ENCODE measurements at regions not wholly inside any gene's neighbourhood (a gene's known extent, or its start where the extent isn't known, plus 50 kb on each side); places are given as distances from the start of the nearest gene placed in this dataset.

DNA sequence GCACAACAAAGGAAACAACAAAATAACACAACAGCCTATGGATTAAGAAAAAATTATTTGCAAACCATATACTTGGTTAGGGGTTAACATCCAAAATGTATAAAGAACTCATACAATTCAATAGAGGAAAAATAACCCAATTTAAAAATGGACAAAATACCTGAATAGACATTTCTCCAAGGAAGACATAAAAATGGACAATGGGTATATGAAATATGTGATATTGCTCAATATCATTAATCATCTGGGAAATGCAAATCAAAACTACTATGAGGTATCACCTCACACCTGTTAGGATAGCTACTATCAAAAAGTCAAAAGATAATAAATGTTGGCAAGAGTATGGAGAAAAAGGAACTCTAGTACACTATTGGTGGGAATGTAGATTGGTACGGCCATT lies 71.0 kb upstream of the THRB start:
- TF ChIP-seq, protein P1, sequence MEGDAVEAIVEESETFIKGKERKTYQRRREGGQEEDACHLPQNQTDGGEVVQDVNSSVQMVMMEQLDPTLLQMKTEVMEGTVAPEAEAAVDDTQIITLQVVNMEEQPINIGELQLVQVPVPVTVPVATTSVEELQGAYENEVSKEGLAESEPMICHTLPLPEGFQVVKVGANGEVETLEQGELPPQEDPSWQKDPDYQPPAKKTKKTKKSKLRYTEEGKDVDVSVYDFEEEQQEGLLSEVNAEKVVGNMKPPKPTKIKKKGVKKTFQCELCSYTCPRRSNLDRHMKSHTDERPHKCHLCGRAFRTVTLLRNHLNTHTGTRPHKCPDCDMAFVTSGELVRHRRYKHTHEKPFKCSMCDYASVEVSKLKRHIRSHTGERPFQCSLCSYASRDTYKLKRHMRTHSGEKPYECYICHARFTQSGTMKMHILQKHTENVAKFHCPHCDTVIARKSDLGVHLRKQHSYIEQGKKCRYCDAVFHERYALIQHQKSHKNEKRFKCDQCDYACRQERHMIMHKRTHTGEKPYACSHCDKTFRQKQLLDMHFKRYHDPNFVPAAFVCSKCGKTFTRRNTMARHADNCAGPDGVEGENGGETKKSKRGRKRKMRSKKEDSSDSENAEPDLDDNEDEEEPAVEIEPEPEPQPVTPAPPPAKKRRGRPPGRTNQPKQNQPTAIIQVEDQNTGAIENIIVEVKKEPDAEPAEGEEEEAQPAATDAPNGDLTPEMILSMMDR (IDR thresholded peaks at IDR 0.05; ENCODE audit: poor library complexity, severe bottlenecking) = no peak
- TF ChIP-seq RAD21 (conservative IDR thresholded peaks at IDR 0.05) = no peak
- TF ChIP-seq POLR2AphosphoS5 (IDR thresholded peaks at IDR 0.05) = no peak
